ENCODE measurements at regions not wholly inside any gene's neighbourhood (a gene's known extent, or its start where the extent isn't known, plus 50 kb on each side); places are given as distances from the start of the nearest gene placed in this dataset.
A peak's percentile ranks its signal among the peaks of the same experiment; 100 is the strongest.

- no peak for DNase-seq
Measured at GRCh38 chr9:107119735-107120134, 163.3 kb upstream of the RAD23B start.

GRCh38 chr9:107123389-107123788, 159.7 kb upstream of the RAD23B start:
- no peak for DNase-seq

- DNase-seq, result no peak
Measured at GRCh38 chr9:107127608-107128007, 155.5 kb upstream of the RAD23B start.

GRCh38 chr9:107131108-107131799, 151.8 kb upstream of the RAD23B start:
- DNase-seq, result peak; percentile 72

GRCh38 chr9:107136296-107136695, 146.8 kb upstream of the RAD23B start:
- DNase-seq, result no peak

GRCh38 chr9:107137495-107138202, 145.4 kb upstream of the RAD23B start:
- DNase-seq, result no peak

GRCh38 chr9:107138261-107138992, 144.7 kb upstream of the RAD23B start:
- no peak for DNase-seq

- DNase-seq, result no peak
Measured at GRCh38 chr9:107141967-107142366, 141.1 kb upstream of the RAD23B start.

- no peak for DNase-seq
Measured at GRCh38 chr9:107142430-107142829, 140.6 kb upstream of the RAD23B start.

- DNase-seq, result no peak
Measured at GRCh38 chr9:107142896-107143603, 140.0 kb upstream of the RAD23B start.

- DNase-seq, result no peak
Measured at GRCh38 chr9:107144475-107144874, 138.6 kb upstream of the RAD23B start.

- DNase-seq, result no peak
Measured at GRCh38 chr9:107147134-107147533, 135.9 kb upstream of the RAD23B start.

GRCh38 chr9:107148216-107148615, 134.9 kb upstream of the RAD23B start:
- no peak for DNase-seq

- DNase-seq, result no peak
Measured at GRCh38 chr9:107149756-107150155, 133.3 kb upstream of the RAD23B start.

- peak; percentile 75 for DNase-seq
Measured at GRCh38 chr9:107153336-107153735, 129.7 kb upstream of the RAD23B start.

GRCh38 chr9:107154291-107154690, 128.8 kb upstream of the RAD23B start:
- no peak for DNase-seq

- no peak for DNase-seq
Measured at GRCh38 chr9:107154766-107155165, 128.3 kb upstream of the RAD23B start.

GRCh38 chr9:107155244-107155817, 127.7 kb upstream of the RAD23B start:
- DNase-seq, result no peak

GRCh38 chr9:107158321-107158720, 124.8 kb upstream of the RAD23B start:
- peak; percentile 77 for DNase-seq

- DNase-seq, result no peak
Measured at GRCh38 chr9:107161338-107161737, 121.7 kb upstream of the RAD23B start.

GRCh38 chr9:107163370-107163769, 119.7 kb upstream of the RAD23B start:
- DNase-seq, result no peak

GRCh38 chr9:107169796-107170195, 113.3 kb upstream of the RAD23B start:
- no peak for DNase-seq

- no peak for DNase-seq
Measured at GRCh38 chr9:107170801-107171200, 112.3 kb upstream of the RAD23B start.

All from islet precursor cell (in vitro differentiated cells).